ENCODE measurements at regions not wholly inside any gene's neighbourhood (a gene's known extent, or its start where the extent isn't known, plus 50 kb on each side); places are given as distances from the start of the nearest gene placed in this dataset.

- H3K4me3 ChIP-seq: no peak overlapping the region
- intact Hi-C loops (cut with DNase I): no loop called here
- no peaks in the 10 kb centered on the region for H3K27me3 ChIP-seq
- H3K27ac ChIP-seq: peak overlapping the region in 1 of 4 donors; percentile 17
- 51 to 54% methylated on average over 7 of the region's 7 CpGs for WGBS, 2 donors
- TF ChIP-seq POLR2A (IDR thresholded peaks at IDR 0.05): no peak
- no peaks in the 10 kb centered on the region for H3K36me3 ChIP-seq
- no peak for DNase-seq
- H3K9me3 ChIP-seq: no peaks in the 10 kb centered on the region
- no peaks in the 10 kb centered on the region for H3K4me1 ChIP-seq
These were observed 454.7 kb downstream of the INSC start for GRCh38 chr11:15569305-15570025.

DNA sequence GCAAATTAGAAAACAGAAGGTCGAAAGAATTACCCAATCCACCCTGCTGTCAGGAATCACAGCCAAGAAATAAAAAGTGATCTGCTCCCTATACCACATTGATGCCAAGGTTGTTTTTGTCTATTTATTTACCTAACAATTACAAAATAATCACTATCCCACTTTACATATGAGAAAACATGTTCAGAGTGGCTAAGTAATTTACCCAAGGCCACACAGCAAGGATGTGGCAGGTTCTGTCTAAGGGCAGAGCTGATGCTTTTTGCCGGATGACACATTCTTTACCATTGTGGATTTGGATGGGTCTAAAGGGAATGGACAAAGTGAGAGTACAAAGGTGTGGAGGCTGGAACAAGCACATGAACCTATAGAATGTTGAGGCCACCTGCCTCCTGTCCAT lies 460.7 kb downstream of the INSC start:
- TF ChIP-seq CTCF (IDR thresholded peaks at IDR 0.05): no peak
- no peak for TF ChIP-seq POLR2A (IDR thresholded peaks at IDR 0.05)
- no peak for TF ChIP-seq POLR2AphosphoS5 (IDR thresholded peaks at IDR 0.05)
- no peak for TF ChIP-seq EP300 (IDR thresholded peaks at IDR 0.05)
- no peaks in the 10 kb centered on the region for H3K36me3 ChIP-seq
- no peaks in the 10 kb centered on the region for H3K27me3 ChIP-seq
- no peaks in the 10 kb centered on the region for H3K9me3 ChIP-seq
- no peaks in the 10 kb centered on the region for H3K4me1 ChIP-seq
- no peak for DNase-seq
- no peak overlapping the region for H3K27ac ChIP-seq
- intact Hi-C loops (cut with DNase I): no loop called here
- H3K4me3 ChIP-seq: no peak overlapping the region
- 88 to 95% methylated on average over 2 of the region's 2 CpGs for WGBS, 2 donors

DNA sequence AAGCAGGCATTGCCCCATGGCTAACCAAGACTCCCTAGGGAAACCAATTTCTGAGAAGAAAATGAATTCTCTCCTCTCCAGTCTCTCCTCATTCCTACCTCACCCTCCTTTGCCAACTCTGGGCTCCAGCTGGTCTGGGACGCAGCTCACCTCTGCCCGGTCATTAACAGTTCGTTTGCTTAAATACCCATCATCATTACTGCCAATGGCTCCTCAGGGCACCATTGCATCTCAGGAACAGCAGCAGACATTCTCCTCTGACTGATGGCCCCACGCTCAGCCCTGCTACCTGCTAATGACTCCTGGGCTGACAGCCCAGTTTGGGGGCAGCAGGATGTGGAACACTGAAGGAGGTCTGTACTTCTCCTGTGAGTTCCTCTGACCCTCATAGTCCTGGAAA lies 462.0 kb downstream of the INSC start:
- DNase-seq: no peak
- intact Hi-C loops (cut with DNase I): no loop called here
- Histone ChIP-seq H3K27me3 (no peaks in the 10 kb centered on the region), H3K4me1 (no peaks in the 10 kb centered on the region), H3K4me3 (no peak overlapping the region), H3K36me3 (no peaks in the 10 kb centered on the region), H3K9me3 (no peaks in the 10 kb centered on the region), H3K27ac (no peak overlapping the region)
- TF ChIP-seq CTCF (IDR thresholded peaks at IDR 0.05) (no peak), POLR2A (IDR thresholded peaks at IDR 0.05) (no peak), POLR2AphosphoS5 (IDR thresholded peaks at IDR 0.05) (no peak), EP300 (IDR thresholded peaks at IDR 0.05) (no peak)
- 72 to 80% methylated on average over 4 of the region's 4 CpGs for WGBS, 2 donors

- intact Hi-C loops (cut with DNase I): no loop called here
- H3K9me3 ChIP-seq: no peaks in the 10 kb centered on the region
- WGBS, 2 donors: 72 to 73% methylated on average over 2 of the region's 2 CpGs
- H3K27ac ChIP-seq: no peak overlapping the region
- no peaks in the 10 kb centered on the region for H3K4me1 ChIP-seq
- DNase-seq: no peak
- H3K27me3 ChIP-seq: no peaks in the 10 kb centered on the region
- TF ChIP-seq POLR2A (IDR thresholded peaks at IDR 0.05): no peak
- no peak for TF ChIP-seq POLR2AphosphoS5 (IDR thresholded peaks at IDR 0.05)
- TF ChIP-seq CTCF (IDR thresholded peaks at IDR 0.05): no peak
- no peak overlapping the region for H3K4me3 ChIP-seq
- no peaks in the 10 kb centered on the region for H3K36me3 ChIP-seq
These were observed 462.8 kb downstream of the INSC start for GRCh38 chr11:15577519-15577918.

GRCh38 chr11:15579287-15580001 lies 464.7 kb downstream of the INSC start:
- intact Hi-C loops (cut with DNase I): no loop called here
- 79 to 90% methylated on average over 12 of the region's 12 CpGs for WGBS, 2 donors
- DNase-seq: no peak
- no peaks in the 10 kb centered on the region for H3K27me3 ChIP-seq
- no peaks in the 10 kb centered on the region for H3K36me3 ChIP-seq
- H3K27ac ChIP-seq: no peak overlapping the region
- no peak overlapping the region for H3K4me3 ChIP-seq
- no peaks in the 10 kb centered on the region for H3K9me3 ChIP-seq
- no peaks in the 10 kb centered on the region for H3K4me1 ChIP-seq
- TF ChIP-seq EP300 (IDR thresholded peaks at IDR 0.05): no peak
